Stimulated activated naive CD8-positive, alpha-beta T cell treated with anti-CD3 and anti-CD28 coated beads, Interleukin-15, Interleukin-2, amounts not matched to agents 100 ng/mL and 50 ng/mL, for 24 hours (primary cell): ENCODE measurements at regions not wholly inside any gene's neighbourhood (a gene's known extent, or its start where the extent isn't known, plus 50 kb on each side); places are given as distances from the start of the nearest gene placed in this dataset.

Experiments
- H3K27ac Mint-ChIP-seq: one replicate; pipeline ENCODE4 v1.8.0; 2021; ENCODE audit warnings: mild to moderate bottlenecking, mixed read lengths
- H3K27me3 Mint-ChIP-seq: one replicate; pipeline ENCODE4 v1.8.0; 2021; ENCODE audit warnings: mixed read lengths
- H3K36me3 Mint-ChIP-seq: one replicate; pipeline ENCODE4 v1.8.0; 2021; ENCODE audit warnings: low read depth, mixed read lengths
- H3K4me1 Mint-ChIP-seq: one replicate; pipeline ENCODE4 v1.8.0; 2021; ENCODE audit warnings: low read depth, mixed read lengths
- H3K4me3 Mint-ChIP-seq: one replicate; pipeline ENCODE4 v1.8.0; 2021; ENCODE audit warnings: mild to moderate bottlenecking, mixed read lengths
- H3K9me3 Mint-ChIP-seq: one replicate; pipeline ENCODE4 v1.8.0; 2021; ENCODE audit warnings: mixed read lengths

- Mint-ChIP-seq H3K36me3 (no peaks in the 10 kb centered on the region), H3K4me1 (no peaks in the 10 kb centered on the region), H3K4me3 (no peak overlapping the region), H3K9me3 (no peaks in the 10 kb centered on the region), H3K27ac (no peak overlapping the region), H3K27me3 (peaks cover 9% of the 10 kb centered on the region)
Observed at GRCh38 chr13:105153611-105154010, 1381.9 kb downstream of the EFNB2 start.

- Mint-ChIP-seq H3K4me1 (no peaks in the 10 kb centered on the region), H3K36me3 (no peaks in the 10 kb centered on the region), H3K4me3 (no peak overlapping the region), H3K27ac (no peak overlapping the region), H3K27me3 (peaks cover 9% of the 10 kb centered on the region), H3K9me3 (no peaks in the 10 kb centered on the region)
Observed at GRCh38 chr13:105151639-105152038, 1383.8 kb downstream of the EFNB2 start.

GRCh38 chr13:105147461-105147860, 1388.0 kb downstream of the EFNB2 start:
- H3K27ac Mint-ChIP-seq: no peak overlapping the region

GRCh38 chr13:105144936-105145335, 1390.5 kb downstream of the EFNB2 start:
- Mint-ChIP-seq H3K27me3 (peaks cover under 1% of the 10 kb centered on the region), H3K4me3 (no peak overlapping the region), H3K4me1 (peaks cover 10% of the 10 kb centered on the region), H3K27ac (no peak overlapping the region), H3K36me3 (no peaks in the 10 kb centered on the region), H3K9me3 (no peaks in the 10 kb centered on the region)

More at GRCh38 chr13:105147461-105147860, 1388.0 kb downstream of the EFNB2 start:
- Mint-ChIP-seq H3K4me1 (no peaks in the 10 kb centered on the region), H3K27me3 (peaks cover 9% of the 10 kb centered on the region), H3K4me3 (no peak overlapping the region), H3K9me3 (no peaks in the 10 kb centered on the region), H3K36me3 (no peaks in the 10 kb centered on the region)

GRCh38 chr13:105144020-105144419, 1391.4 kb downstream of the EFNB2 start:
- no peaks in the 10 kb centered on the region for H3K27me3 Mint-ChIP-seq

GRCh38 chr13:105142556-105142955, 1392.9 kb downstream of the EFNB2 start:
- H3K4me1 Mint-ChIP-seq: peaks cover 21% of the 10 kb centered on the region
- H3K36me3 Mint-ChIP-seq: no peaks in the 10 kb centered on the region
- H3K27me3 Mint-ChIP-seq: no peaks in the 10 kb centered on the region
- H3K4me3 Mint-ChIP-seq: no peak overlapping the region
- no peak overlapping the region for H3K27ac Mint-ChIP-seq
- no peaks in the 10 kb centered on the region for H3K9me3 Mint-ChIP-seq

More at GRCh38 chr13:105144020-105144419, 1391.4 kb downstream of the EFNB2 start:
- no peaks in the 10 kb centered on the region for H3K36me3 Mint-ChIP-seq
- no peaks in the 10 kb centered on the region for H3K9me3 Mint-ChIP-seq
- peaks cover 19% of the 10 kb centered on the region for H3K4me1 Mint-ChIP-seq
- H3K27ac Mint-ChIP-seq: no peak overlapping the region
- H3K4me3 Mint-ChIP-seq: no peak overlapping the region

GRCh38 chr13:105139380-105140285, 1395.8 kb downstream of the EFNB2 start:
- Mint-ChIP-seq H3K27me3 (no peaks in the 10 kb centered on the region), H3K27ac (peak overlapping the region; percentile 95), H3K9me3 (no peaks in the 10 kb centered on the region), H3K4me3 (peak overlapping the region; percentile 92), H3K36me3 (no peaks in the 10 kb centered on the region), H3K4me1 (peaks cover 21% of the 10 kb centered on the region)

GRCh38 chr13:105139048-105139379, 1396.4 kb downstream of the EFNB2 start:
- Mint-ChIP-seq H3K27ac (peak overlapping the region; percentile 95), H3K4me1 (peaks cover 21% of the 10 kb centered on the region), H3K9me3 (no peaks in the 10 kb centered on the region), H3K27me3 (no peaks in the 10 kb centered on the region), H3K4me3 (peak overlapping the region; percentile 92), H3K36me3 (no peaks in the 10 kb centered on the region)

GRCh38 chr13:105135852-105136615, 1399.4 kb downstream of the EFNB2 start:
- no peaks in the 10 kb centered on the region for H3K36me3 Mint-ChIP-seq
- H3K4me3 Mint-ChIP-seq: no peak overlapping the region
- H3K27me3 Mint-ChIP-seq: no peaks in the 10 kb centered on the region
- no peaks in the 10 kb centered on the region for H3K9me3 Mint-ChIP-seq
- peaks cover 21% of the 10 kb centered on the region for H3K4me1 Mint-ChIP-seq
- H3K27ac Mint-ChIP-seq: no peak overlapping the region

- H3K27ac Mint-ChIP-seq: no peak overlapping the region
Observed at GRCh38 chr13:105127732-105128131, 1407.7 kb downstream of the EFNB2 start.

GRCh38 chr13:105121221-105121620, 1414.2 kb downstream of the EFNB2 start:
- H3K36me3 Mint-ChIP-seq: no peaks in the 10 kb centered on the region
- H3K27ac Mint-ChIP-seq: no peak overlapping the region
- no peak overlapping the region for H3K4me3 Mint-ChIP-seq
- H3K27me3 Mint-ChIP-seq: peaks cover 4% of the 10 kb centered on the region
- H3K9me3 Mint-ChIP-seq: no peaks in the 10 kb centered on the region
- H3K4me1 Mint-ChIP-seq: no peaks in the 10 kb centered on the region

More at GRCh38 chr13:105127732-105128131, 1407.7 kb downstream of the EFNB2 start:
- no peak overlapping the region for H3K4me3 Mint-ChIP-seq
- H3K4me1 Mint-ChIP-seq: no peaks in the 10 kb centered on the region
- peaks cover 3% of the 10 kb centered on the region for H3K27me3 Mint-ChIP-seq
- no peaks in the 10 kb centered on the region for H3K9me3 Mint-ChIP-seq
- H3K36me3 Mint-ChIP-seq: no peaks in the 10 kb centered on the region

GRCh38 chr13:105118426-105118985, 1417.0 kb downstream of the EFNB2 start:
- Mint-ChIP-seq H3K27me3 (peaks cover 4% of the 10 kb centered on the region), H3K36me3 (no peaks in the 10 kb centered on the region), H3K9me3 (peaks cover 9% of the 10 kb centered on the region), H3K4me3 (no peak overlapping the region), H3K27ac (no peak overlapping the region), H3K4me1 (no peaks in the 10 kb centered on the region)

- Mint-ChIP-seq H3K27me3 (peaks cover 4% of the 10 kb centered on the region), H3K4me3 (no peak overlapping the region), H3K9me3 (peaks cover 9% of the 10 kb centered on the region), H3K36me3 (no peaks in the 10 kb centered on the region), H3K4me1 (no peaks in the 10 kb centered on the region), H3K27ac (no peak overlapping the region)
Observed at GRCh38 chr13:105116966-105117365, 1418.5 kb downstream of the EFNB2 start.

GRCh38 chr13:105112561-105112960, 1422.9 kb downstream of the EFNB2 start:
- H3K4me1 Mint-ChIP-seq: no peaks in the 10 kb centered on the region
- H3K9me3 Mint-ChIP-seq: peaks cover 9% of the 10 kb centered on the region
- H3K4me3 Mint-ChIP-seq: no peak overlapping the region
- no peaks in the 10 kb centered on the region for H3K36me3 Mint-ChIP-seq
- H3K27me3 Mint-ChIP-seq: no peaks in the 10 kb centered on the region
- H3K27ac Mint-ChIP-seq: no peak overlapping the region

GRCh38 chr13:105107781-105108180, 1427.7 kb downstream of the EFNB2 start:
- Mint-ChIP-seq H3K27me3 (no peaks in the 10 kb centered on the region), H3K4me3 (no peak overlapping the region), H3K4me1 (no peaks in the 10 kb centered on the region), H3K9me3 (no peaks in the 10 kb centered on the region), H3K27ac (no peak overlapping the region), H3K36me3 (no peaks in the 10 kb centered on the region)
